H9 (cell line): ENCODE measurements at regions not wholly inside any gene's neighbourhood (a gene's known extent, or its start where the extent isn't known, plus 50 kb on each side); places are given as distances from the start of the nearest gene placed in this dataset.

Source experiments
- DNase-seq: peaks from one replicate; pipeline ENCODE4 v3.0.0-alpha.2; 2017
- H2AFZ ChIP-seq: one replicate; pipeline ENCODE4 v1.6.1; 2013; ENCODE audit warnings: mild to moderate bottlenecking, low read length, control low read depth, moderate library complexity
- H2AK5ac ChIP-seq: 2 replicates; pipeline ENCODE4 v1.6.1; 2013; ENCODE audit warnings: low read length, control low read depth, mixed read lengths; ENCODE audit not compliant: insufficient read length
- H2BK120ac ChIP-seq: one replicate; pipeline ENCODE4 v1.6.1; 2013; ENCODE audit warnings: low read depth, mild to moderate bottlenecking, low read length, control low read depth, inconsistent platforms; ENCODE audit not compliant: poor library complexity, severe bottlenecking
- H2BK12ac ChIP-seq: 2 replicates; pipeline ENCODE4 v1.6.1; 2013; ENCODE audit warnings: low read length, control low read depth, mixed read lengths, low read depth; ENCODE audit not compliant: insufficient read length
- H2BK15ac ChIP-seq: 2 replicates; pipeline ENCODE4 v1.6.1; 2013; ENCODE audit warnings: low read depth, low read length, control low read depth
- H2BK20ac ChIP-seq: one replicate; pipeline ENCODE4 v1.6.1; 2013; ENCODE audit warnings: low read depth, mild to moderate bottlenecking, low read length, control low read depth, inconsistent platforms; ENCODE audit not compliant: poor library complexity, severe bottlenecking
- H2BK5ac ChIP-seq: 2 replicates; pipeline ENCODE4 v1.6.1; 2013; ENCODE audit warnings: low read length, control low read depth, mixed read lengths; ENCODE audit not compliant: insufficient read length
- H3K14ac ChIP-seq: 2 replicates; pipeline ENCODE4 v1.6.1; 2013; ENCODE audit warnings: low read length, control low read depth; ENCODE audit not compliant: insufficient read depth
- H3K18ac ChIP-seq: 2 replicates; pipeline ENCODE4 v1.6.1; 2013; ENCODE audit warnings: low read depth, mild to moderate bottlenecking, mixed read lengths, low read length, control low read depth; ENCODE audit not compliant: insufficient read length
- H3K23ac ChIP-seq: 2 replicates; pipeline ENCODE4 v1.6.1; 2013; ENCODE audit warnings: low read length, control low read depth, mixed read lengths, low read depth; ENCODE audit not compliant: insufficient read length
- H3K23me2 ChIP-seq: 2 replicates; pipeline ENCODE4 v1.6.1; 2013; ENCODE audit warnings: low read depth, mild to moderate bottlenecking, mixed read lengths, low read length, control low read depth; ENCODE audit not compliant: insufficient read length, poor library complexity, severe bottlenecking
- H3K27ac ChIP-seq: 2 replicates; pipeline ENCODE4 v1.5.1; 2013; ENCODE audit warnings: low read length, control low read depth, mixed read lengths, low read depth; ENCODE audit not compliant: insufficient read length
- H3K27me3 ChIP-seq: 2 replicates; pipeline ENCODE4 v1.6.1; 2013; ENCODE audit warnings: low read length, control low read depth, inconsistent platforms; ENCODE audit not compliant: insufficient read depth
- H3K4ac ChIP-seq: 2 replicates; pipeline ENCODE4 v1.6.1; 2013; ENCODE audit warnings: low read depth, mild to moderate bottlenecking, control low read depth, inconsistent platforms, low read length, moderate library complexity
- H3K4me1 ChIP-seq: 2 replicates; pipeline ENCODE4 v1.6.1; 2013; ENCODE audit warnings: low read length, control low read depth, inconsistent platforms; ENCODE audit not compliant: insufficient read depth
- H3K4me2 ChIP-seq: 2 replicates; pipeline ENCODE4 v1.6.1; 2013; ENCODE audit warnings: low read length, control low read depth, mixed read lengths; ENCODE audit not compliant: insufficient read length, insufficient read depth
- H3K56ac ChIP-seq: 2 replicates; pipeline ENCODE4 v1.6.1; 2013; ENCODE audit warnings: low read depth, mild to moderate bottlenecking, mixed read lengths, low read length, control low read depth; ENCODE audit not compliant: insufficient read length
- H3K79me1 ChIP-seq: 2 replicates; pipeline ENCODE4 v1.6.1; 2013; ENCODE audit warnings: low read depth, mild to moderate bottlenecking, moderate library complexity, low read length, control low read depth, inconsistent platforms; ENCODE audit not compliant: insufficient read depth, poor library complexity, severe bottlenecking
- H3K79me2 ChIP-seq: 2 replicates; pipeline ENCODE4 v1.6.1; 2013; ENCODE audit warnings: low read length, control low read depth, inconsistent platforms; ENCODE audit not compliant: insufficient read depth
- H3K9ac ChIP-seq: 2 replicates; pipeline ENCODE4 v1.6.1; 2013; ENCODE audit warnings: low read length, control low read depth, mixed read lengths; ENCODE audit not compliant: insufficient read length; ENCODE audit errors: extremely low read depth
- H3K9me3 ChIP-seq: one replicate; pipeline ENCODE4 v1.6.1; 2013; ENCODE audit warnings: low read depth, low read length, inconsistent platforms; ENCODE audit not compliant: control insufficient read depth
- H3T11ph ChIP-seq: one replicate; pipeline ENCODE4 v1.6.1; 2013; ENCODE audit warnings: mild to moderate bottlenecking, low read length, control low read depth, inconsistent platforms
- H4K20me1 ChIP-seq: one replicate; pipeline ENCODE4 v1.6.1; 2013; ENCODE audit not compliant: control insufficient read depth, insufficient read length, insufficient read depth
- H4K5ac ChIP-seq: 2 replicates; pipeline ENCODE4 v1.6.1; 2013; ENCODE audit warnings: low read depth, mild to moderate bottlenecking, mixed read lengths, low read length, control low read depth; ENCODE audit not compliant: insufficient read length
- H4K8ac ChIP-seq: replicated peaks from 2 replicates; pipeline ENCODE4 v1.6.1; 2013; ENCODE audit warnings: low read length, control low read depth, mixed read lengths, low read depth; ENCODE audit not compliant: insufficient read length
- H4K91ac ChIP-seq: 2 replicates; pipeline ENCODE4 v1.6.1; 2013; ENCODE audit warnings: low read depth, mild to moderate bottlenecking, moderate library complexity, mixed read lengths, low read length, control low read depth; ENCODE audit not compliant: insufficient read length
- H3K27ac Mint-ChIP-seq, 3 experiments: 2 replicates in 2 of 3; 3 replicates in 1 of 3; pipeline ENCODE4 v1.8.0; 2020 to 2021; ENCODE audit warnings: mixed read lengths in 3 of 3, mild to moderate bottlenecking in 1 of 3, moderate library complexity in 1 of 3
- H3K27me3 Mint-ChIP-seq: 2 replicates; pipeline ENCODE4 v1.8.0; 2021; ENCODE audit warnings: low read depth, mild to moderate bottlenecking, moderate library complexity, mixed read lengths
- H3K36me3 Mint-ChIP-seq, 3 experiments: 2 replicates in 2 of 3; 3 replicates in 1 of 3; pipeline ENCODE4 v1.8.0; 2020 to 2021; ENCODE audit warnings: low read depth in 3 of 3, mixed read lengths in 3 of 3; ENCODE audit not compliant: insufficient read depth in 1 of 3
- H3K4me1 Mint-ChIP-seq, 2 experiments: 2 replicates each; pipeline ENCODE4 v1.8.0; 2020; ENCODE audit warnings: mixed read lengths in 2 of 2
- H3K4me3 Mint-ChIP-seq, 2 experiments: 2 replicates in 1 of 2; 3 replicates in 1 of 2; pipeline ENCODE4 v1.8.0; 2020 to 2021; ENCODE audit warnings: mild to moderate bottlenecking in 2 of 2, mixed read lengths in 2 of 2, moderate library complexity in 1 of 2
- H3K9me3 Mint-ChIP-seq, 2 experiments: 2 replicates in 1 of 2; 3 replicates in 1 of 2; pipeline ENCODE4 v1.8.0; 2020; ENCODE audit warnings: mild to moderate bottlenecking in 2 of 2, mixed read lengths in 2 of 2, moderate library complexity in 1 of 2
- CTCF ChIP-seq: fragments of 200-600 bp; sonication (generic); conservative IDR thresholded peaks from 3 replicates; pipeline ENCODE4 v1.8.0; 2021; ENCODE audit warnings: antibody characterized with exemption, mild to moderate bottlenecking
- whole genome bisulfite sequencing: extraction: QIAGEN DNeasy Blood & Tissue Kit; methylation state at CpG from one replicate; pipeline ENCODE4 v1.1.7; 2013; ENCODE audit warnings: missing lambda C conversion rate, low lambda C conversion rate, mixed read lengths; ENCODE audit not compliant: insufficient read length; ENCODE audit errors: extremely low coverage; 5-methylcytosine and 5-hydroxymethylcytosine counted together

DNA sequence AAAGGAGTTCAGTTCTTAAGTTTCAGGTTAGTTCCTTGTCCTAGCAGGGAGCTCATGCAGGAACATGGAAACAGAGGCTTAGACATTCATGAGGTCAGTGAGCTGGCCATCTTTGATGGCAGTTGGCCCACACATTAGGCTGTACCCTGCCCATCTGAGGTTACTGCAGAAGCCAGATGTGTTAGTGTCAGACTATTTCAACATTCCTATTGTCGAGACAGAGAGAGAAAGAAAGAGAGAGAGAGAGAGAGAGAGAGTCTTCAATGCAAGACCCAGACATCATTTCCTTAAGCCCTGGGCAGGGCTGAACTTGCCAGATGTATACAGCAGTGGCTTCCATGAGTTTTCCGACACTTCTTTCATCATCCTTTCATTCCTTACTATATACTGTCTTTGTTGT lies 91.3 kb downstream of the PPP1R2C start:
- Histone ChIP-seq H4K91ac (no peak overlapping the region), H3K18ac (no peak overlapping the region), H2BK15ac (no peak overlapping the region), H2AK5ac (no peak overlapping the region), H2BK20ac (no peak overlapping the region), H3K14ac (no peak overlapping the region), H3K79me1 (no peaks in the 10 kb centered on the region), H3K4me2 (no peak overlapping the region), H4K20me1 (no peaks in the 10 kb centered on the region), H2AFZ (no peak overlapping the region), H4K5ac (no peak overlapping the region), H3K27ac (no peak overlapping the region), H2BK120ac (no peak overlapping the region), H3K79me2 (no peaks in the 10 kb centered on the region), H3K56ac (no peak overlapping the region), H3K4ac (no peak overlapping the region), H4K8ac (no peak overlapping the region), H3K4me1 (no peaks in the 10 kb centered on the region; the same call in 1 of the 2 replicates), H3K9ac (no peak overlapping the region), H3K9me3 (no peaks in the 10 kb centered on the region), H3K27me3 (no peaks in the 10 kb centered on the region), H2BK12ac (no peak overlapping the region), H2BK5ac (no peak overlapping the region), H3K23me2 (no peaks in the 10 kb centered on the region), H3K23ac (no peak overlapping the region), H3T11ph (no peak overlapping the region)
- DNase-seq: no peak
- no peak overlapping the region for H3K4me3 Mint-ChIP-seq
- H3K9me3 Mint-ChIP-seq: peaks cover 0 to 38% of the 10 kb centered on the region in 2 experiments; a peak in 4 of 5 replicates
- H3K27ac Mint-ChIP-seq: no peak overlapping the region
- H3K4me1 Mint-ChIP-seq: peaks cover 9 to 14% of the 10 kb centered on the region in 2 experiments
- TF ChIP-seq CTCF: no peak
- H3K36me3 Mint-ChIP-seq: peaks cover 5 to 19% (median 7%) of the 10 kb centered on the region in 3 experiments; a peak in 6 of 7 replicates
- H3K27me3 Mint-ChIP-seq: no peaks in the 10 kb centered on the region
- WGBS: no CpG with 5 or more reads among the region's 2 CpGs
